Astrocyte (in vitro differentiated cells and primary cell): ENCODE measurements at regions not wholly inside any gene's neighbourhood (a gene's known extent, or its start where the extent isn't known, plus 50 kb on each side); places are given as distances from the start of the nearest gene placed in this dataset.
A peak's percentile ranks its signal among the peaks of the same experiment; 100 is the strongest.

ENCODE experiments used
- DNase-seq: peaks from one replicate; pipeline ENCODE4 v3.0.0-alpha.2; 2010; ENCODE audit warnings: low read depth
- FAIRE-seq: peaks from 2 replicates; lab custom pipeline; 2011; peaks lifted over from hg19 to GRCh38; lab: Jason Lieb, UNC
- H2AFZ ChIP-seq: 2 replicates; pipeline ENCODE4 v1.6.0; 2012; ENCODE audit warnings: low read depth, low read length, inconsistent platforms
- H3K27ac ChIP-seq: 2 replicates; pipeline ENCODE4 v1.5.1; 2011; ENCODE audit warnings: low read depth, low read length, inconsistent platforms
- H3K27me3 ChIP-seq: 2 replicates; pipeline ENCODE4 v1.6.0; 2011; ENCODE audit warnings: low read length, inconsistent platforms; ENCODE audit not compliant: insufficient read depth
- H3K36me3 ChIP-seq: 2 replicates; pipeline ENCODE4 v1.5.1; 2011; ENCODE audit warnings: low read length, inconsistent platforms; ENCODE audit not compliant: insufficient read depth
- H3K4me1 ChIP-seq: 2 replicates; pipeline ENCODE4 v1.5.1; 2011; ENCODE audit warnings: low read length, inconsistent platforms; ENCODE audit not compliant: insufficient read depth
- H3K4me2 ChIP-seq: 2 replicates; pipeline ENCODE4 v1.6.0; 2012; ENCODE audit warnings: low read length, inconsistent platforms
- H3K4me3 ChIP-seq: 2 replicates; pipeline ENCODE4 v1.5.1; 2011; ENCODE audit warnings: low read depth, mild to moderate bottlenecking, low read length, inconsistent platforms; ENCODE audit not compliant: insufficient read depth
- H3K79me2 ChIP-seq: 2 replicates; pipeline ENCODE4 v1.6.0; 2012; ENCODE audit warnings: mild to moderate bottlenecking, low read length, inconsistent platforms; ENCODE audit not compliant: insufficient read depth
- H3K9ac ChIP-seq: 2 replicates; pipeline ENCODE4 v1.6.0; 2012; ENCODE audit warnings: mild to moderate bottlenecking, low read length, inconsistent platforms
- H3K9me3 ChIP-seq: 2 replicates; pipeline ENCODE4 v1.5.1; 2012; ENCODE audit warnings: low read depth, mild to moderate bottlenecking, low read length, inconsistent platforms; ENCODE audit not compliant: insufficient read depth
- H4K20me1 ChIP-seq: 2 replicates; pipeline ENCODE4 v1.6.0; 2012; ENCODE audit warnings: low read length, inconsistent platforms; ENCODE audit not compliant: insufficient read depth
- H3K27ac Mint-ChIP-seq: one replicate; pipeline ENCODE4 v1.8.0; 2021; ENCODE audit warnings: mild to moderate bottlenecking, mixed read lengths; ENCODE audit not compliant: unreplicated experiment
- H3K27me3 Mint-ChIP-seq: one replicate; pipeline ENCODE4 v1.8.0; 2021; ENCODE audit warnings: low read depth, mixed read lengths; ENCODE audit not compliant: unreplicated experiment
- H3K36me3 Mint-ChIP-seq: one replicate; pipeline ENCODE4 v1.8.0; 2021; ENCODE audit warnings: low read depth, mixed read lengths; ENCODE audit not compliant: unreplicated experiment
- H3K4me1 Mint-ChIP-seq: one replicate; pipeline ENCODE4 v1.8.0; 2021; ENCODE audit warnings: low read depth, mixed read lengths; ENCODE audit not compliant: unreplicated experiment
- H3K4me3 Mint-ChIP-seq: one replicate; pipeline ENCODE4 v1.8.0; 2021; ENCODE audit warnings: mild to moderate bottlenecking, moderate library complexity, mixed read lengths; ENCODE audit not compliant: unreplicated experiment
- H3K9me3 Mint-ChIP-seq: one replicate; pipeline ENCODE4 v1.8.0; 2021; ENCODE audit warnings: mild to moderate bottlenecking, mixed read lengths; ENCODE audit not compliant: unreplicated experiment
- CTCF ChIP-seq: IDR thresholded peaks from 2 replicates; pipeline ENCODE4 v1.5.1; 2011; ENCODE audit warnings: low read depth, mild to moderate bottlenecking, inconsistent platforms, low read length, moderate library complexity; ENCODE audit not compliant: insufficient read depth
- EZH2 ChIP-seq: IDR thresholded peaks from 2 replicates; pipeline ENCODE4 v1.6.1; 2012; ENCODE audit warnings: mild to moderate bottlenecking, low read length, inconsistent platforms; ENCODE audit not compliant: insufficient read depth

DNA sequence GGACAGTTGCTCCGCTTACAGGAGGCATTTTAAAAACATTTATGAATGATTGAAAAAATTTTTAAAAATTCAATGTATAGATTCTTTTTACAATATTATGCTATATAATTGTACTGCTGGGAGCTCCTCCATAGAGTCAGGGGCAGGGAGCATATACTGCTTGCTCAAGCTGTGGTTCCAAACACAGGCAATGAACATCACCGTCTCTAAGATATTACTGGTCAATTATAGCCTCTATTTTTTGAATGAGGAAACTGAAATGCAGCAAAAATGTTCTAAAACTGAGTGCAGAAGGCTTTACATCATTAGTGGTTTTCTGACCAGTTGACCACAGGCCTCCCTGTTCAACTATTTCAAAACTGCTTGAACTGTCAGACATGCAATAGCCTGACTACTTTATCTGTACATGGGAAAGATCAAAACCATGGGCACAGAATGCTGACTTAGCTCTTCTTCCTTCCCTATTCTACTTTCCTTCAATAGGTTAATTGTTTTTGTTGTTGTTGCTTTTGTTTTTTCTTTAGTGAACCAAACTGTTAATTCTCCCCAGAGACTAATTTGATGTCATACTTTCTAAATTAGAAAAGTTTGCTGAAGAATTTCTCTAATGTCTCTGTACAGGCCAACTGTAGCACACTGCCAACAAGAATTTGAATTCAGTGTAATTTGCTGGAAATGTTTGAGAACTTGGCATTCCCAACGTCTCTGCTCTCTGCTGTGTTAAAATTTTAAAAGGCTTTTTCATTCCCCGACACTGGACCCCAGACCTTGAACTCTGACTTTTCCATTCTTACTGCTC, 107.6 kb upstream of the MPDZ start:
- H3K4me3 ChIP-seq = no peak overlapping the region
- Mint-ChIP-seq H3K4me3 (no peak overlapping the region), H3K9me3 (peaks cover 26% of the 10 kb centered on the region), H3K27me3 (no peaks in the 10 kb centered on the region), H3K27ac (peak overlapping the region; percentile 91), H3K4me1 (peaks cover 12% of the 10 kb centered on the region), H3K36me3 (peaks cover 2% of the 10 kb centered on the region)
- H3K36me3 ChIP-seq = no peaks in the 10 kb centered on the region
- H3K4me1 ChIP-seq = no peaks in the 10 kb centered on the region
- H3K9ac ChIP-seq = no peak overlapping the region
- DNase-seq = peak; percentile 97
- peak; percentile 85 for FAIRE-seq
- peaks cover 5% of the 10 kb centered on the region for H3K9me3 ChIP-seq
- no peak overlapping the region for H2AFZ ChIP-seq
- peak overlapping the region; percentile 33 for H3K27ac ChIP-seq
- no peaks in the 10 kb centered on the region for H3K27me3 ChIP-seq
- H3K4me2 ChIP-seq = no peak overlapping the region
- TF ChIP-seq EZH2 = no peak
- TF ChIP-seq CTCF = no peak
- H3K79me2 ChIP-seq = no peaks in the 10 kb centered on the region
- no peaks in the 10 kb centered on the region for H4K20me1 ChIP-seq

GRCh38 chr9:13386316-13386715, 106.8 kb upstream of the MPDZ start:
- H3K4me1 ChIP-seq = no peaks in the 10 kb centered on the region
- H4K20me1 ChIP-seq = no peaks in the 10 kb centered on the region
- peaks cover 5% of the 10 kb centered on the region for H3K9me3 ChIP-seq
- no peaks in the 10 kb centered on the region for H3K36me3 ChIP-seq
- no peak for DNase-seq
- H3K9ac ChIP-seq = no peak overlapping the region
- H3K27ac Mint-ChIP-seq = peak overlapping the region; percentile 91
- H3K36me3 Mint-ChIP-seq = peaks cover 2% of the 10 kb centered on the region
- H3K4me1 Mint-ChIP-seq = peaks cover 12% of the 10 kb centered on the region
- no peaks in the 10 kb centered on the region for H3K27me3 Mint-ChIP-seq
- H3K4me3 Mint-ChIP-seq = no peak overlapping the region
- no peak overlapping the region for H3K4me3 ChIP-seq
- no peak overlapping the region for H2AFZ ChIP-seq
- peak overlapping the region; percentile 33 for H3K27ac ChIP-seq
- no peaks in the 10 kb centered on the region for H3K27me3 ChIP-seq
- no peak overlapping the region for H3K4me2 ChIP-seq
- H3K9me3 Mint-ChIP-seq = peaks cover 22% of the 10 kb centered on the region
- no peaks in the 10 kb centered on the region for H3K79me2 ChIP-seq
- no peak for FAIRE-seq
- TF ChIP-seq EZH2 = no peak
- no peak for TF ChIP-seq CTCF

GRCh38 chr9:13383855-13384254, 104.4 kb upstream of the MPDZ start:
- no peak for DNase-seq
- no peaks in the 10 kb centered on the region for H3K9me3 ChIP-seq
- no peak overlapping the region for H3K9ac ChIP-seq
- no peak for FAIRE-seq
- Mint-ChIP-seq H3K4me3 (no peak overlapping the region), H3K27me3 (no peaks in the 10 kb centered on the region), H3K4me1 (peaks cover 12% of the 10 kb centered on the region), H3K36me3 (peaks cover 2% of the 10 kb centered on the region), H3K9me3 (peaks cover 15% of the 10 kb centered on the region), H3K27ac (no peak overlapping the region)
- H3K4me2 ChIP-seq = no peak overlapping the region
- H3K79me2 ChIP-seq = no peaks in the 10 kb centered on the region
- H3K36me3 ChIP-seq = no peaks in the 10 kb centered on the region
- H3K27me3 ChIP-seq = no peaks in the 10 kb centered on the region
- H3K27ac ChIP-seq = no peak overlapping the region
- no peaks in the 10 kb centered on the region for H3K4me1 ChIP-seq
- H4K20me1 ChIP-seq = no peaks in the 10 kb centered on the region
- no peak overlapping the region for H2AFZ ChIP-seq
- no peak overlapping the region for H3K4me3 ChIP-seq
- TF ChIP-seq EZH2 = no peak
- TF ChIP-seq CTCF = no peak
